Lower lobe of right lung (tissue), 2 donors: ENCODE measurements at regions not wholly inside any gene's neighbourhood (a gene's known extent, or its start where the extent isn't known, plus 50 kb on each side); places are given as distances from the start of the nearest gene placed in this dataset.

ENCODE experiments used
- ATAC-seq, 2 donors: fragments of 200-7000 bp; cut with Tn5 transposase; one replicate each; pipeline ENCODE4 v1.9.1; 2020 to 2022; ENCODE audit warnings: mild to moderate bottlenecking in 2 of 2, moderate library complexity in 2 of 2
- DNase-seq: peaks from one replicate; pipeline ENCODE4 v3.0.0-alpha.2; 2020
- H3K27ac ChIP-seq: fragments of 200-600 bp; one replicate; pipeline ENCODE4 v1.8.0; 2022
- H3K27me3 ChIP-seq: fragments of 200-600 bp; one replicate; pipeline ENCODE4 v1.8.0; 2022; ENCODE audit warnings: low read depth
- H3K36me3 ChIP-seq: fragments of 200-600 bp; one replicate; pipeline ENCODE4 v1.8.0; 2022; ENCODE audit warnings: mild to moderate bottlenecking
- H3K4me1 ChIP-seq: fragments of 200-600 bp; one replicate; pipeline ENCODE4 v1.8.0; 2022
- H3K4me3 ChIP-seq: fragments of 200-600 bp; one replicate; pipeline ENCODE4 v1.8.0; 2022; ENCODE audit warnings: mild to moderate bottlenecking
- H3K9me3 ChIP-seq: fragments of 200-600 bp; one replicate; pipeline ENCODE4 v1.8.0; 2022
- CTCF ChIP-seq: fragments of 200-600 bp; IDR thresholded peaks from one replicate; pipeline ENCODE4 v1.8.0; 2022; ENCODE audit warnings: antibody characterized with exemption, mild to moderate bottlenecking
- intact Hi-C: fragments of 100-400 bp; cut with DNase I; formaldehyde crosslinking; loops from one replicate; pipeline ENCODE4 v1.11.0; 2022
- donor health status: DM: no; HTN: yes; CAD: no; lungs with severe emphysema.

GRCh38 chr2:195118276-195118675 lies 538.8 kb upstream of the SLC39A10 start:
- H3K36me3 ChIP-seq, result no peaks in the 10 kb centered on the region

DNA sequence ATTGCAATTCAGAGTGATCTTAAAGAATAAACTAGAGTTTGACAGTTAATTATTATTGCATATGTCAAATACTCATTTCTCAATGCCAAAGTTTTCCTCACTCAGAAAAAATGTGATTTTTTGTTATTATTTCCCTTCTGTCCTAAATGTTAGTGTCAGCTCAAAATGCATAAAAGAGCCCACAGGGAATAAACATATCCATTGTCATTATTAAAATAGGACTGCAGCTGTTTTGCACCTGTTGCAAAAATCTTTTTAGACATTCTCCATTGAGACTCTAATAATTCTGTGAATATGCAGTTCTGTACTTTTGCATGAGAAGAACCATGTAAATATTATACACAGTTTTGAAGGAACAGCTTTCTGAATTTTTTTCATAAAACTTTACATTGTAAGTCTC lies 540.0 kb upstream of the SLC39A10 start:
- H3K27me3 ChIP-seq, result no peaks in the 10 kb centered on the region
- DNase-seq, result no peak
- H3K4me3 ChIP-seq, result no peak overlapping the region
- intact Hi-C loops, result no loop called here
- no peaks in the 10 kb centered on the region for H3K36me3 ChIP-seq
- ATAC-seq, result no peak
- H3K9me3 ChIP-seq, result no peaks in the 10 kb centered on the region
- no peak for TF ChIP-seq CTCF
- H3K4me1 ChIP-seq, result no peaks in the 10 kb centered on the region
- H3K27ac ChIP-seq, result no peak overlapping the region

More at GRCh38 chr2:195118276-195118675, 538.8 kb upstream of the SLC39A10 start:
- ATAC-seq (no peak), DNase-seq (no peak)
- no peaks in the 10 kb centered on the region for H3K9me3 ChIP-seq
- TF ChIP-seq CTCF, result no peak
- H3K27me3 ChIP-seq, result no peaks in the 10 kb centered on the region
- H3K27ac ChIP-seq, result no peak overlapping the region
- intact Hi-C loops, result no loop called here
- H3K4me1 ChIP-seq, result no peaks in the 10 kb centered on the region
- no peak overlapping the region for H3K4me3 ChIP-seq

DNA sequence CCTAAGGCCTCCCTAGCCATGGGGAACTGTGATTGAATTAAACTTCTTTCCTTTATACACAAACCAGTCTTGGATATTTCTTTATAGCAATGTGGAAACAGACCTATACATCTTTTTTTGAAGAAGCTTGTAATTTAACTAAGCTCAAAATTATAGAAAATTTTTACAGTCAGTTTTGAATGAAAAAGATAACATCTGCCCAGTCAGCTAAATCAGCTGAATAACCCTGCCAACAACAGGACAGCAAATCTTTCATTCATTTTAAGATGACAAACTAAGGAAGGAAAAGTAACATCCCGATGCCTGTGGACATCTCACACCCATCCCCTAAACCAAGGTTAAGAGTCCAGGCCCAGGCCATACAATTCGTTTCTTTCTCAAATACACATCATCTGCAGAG lies 541.3 kb upstream of the SLC39A10 start:
- ATAC-seq (no peak), DNase-seq (no peak)
- Histone ChIP-seq H3K4me3 (no peak overlapping the region), H3K36me3 (no peaks in the 10 kb centered on the region), H3K9me3 (no peaks in the 10 kb centered on the region), H3K4me1 (no peaks in the 10 kb centered on the region), H3K27me3 (no peaks in the 10 kb centered on the region), H3K27ac (no peak overlapping the region)
- intact Hi-C loops, result no loop called here
- no peak for TF ChIP-seq CTCF

- intact Hi-C loops, result no loop called here
- TF ChIP-seq CTCF, result no peak
- DNase-seq, result no peak
- Histone ChIP-seq H3K4me1 (no peaks in the 10 kb centered on the region), H3K9me3 (no peaks in the 10 kb centered on the region), H3K27me3 (no peaks in the 10 kb centered on the region), H3K36me3 (no peaks in the 10 kb centered on the region), H3K4me3 (no peak overlapping the region), H3K27ac (no peak overlapping the region)
- no peak for ATAC-seq
Observed at GRCh38 chr2:195108182-195108581, 548.8 kb upstream of the SLC39A10 start.

DNA sequence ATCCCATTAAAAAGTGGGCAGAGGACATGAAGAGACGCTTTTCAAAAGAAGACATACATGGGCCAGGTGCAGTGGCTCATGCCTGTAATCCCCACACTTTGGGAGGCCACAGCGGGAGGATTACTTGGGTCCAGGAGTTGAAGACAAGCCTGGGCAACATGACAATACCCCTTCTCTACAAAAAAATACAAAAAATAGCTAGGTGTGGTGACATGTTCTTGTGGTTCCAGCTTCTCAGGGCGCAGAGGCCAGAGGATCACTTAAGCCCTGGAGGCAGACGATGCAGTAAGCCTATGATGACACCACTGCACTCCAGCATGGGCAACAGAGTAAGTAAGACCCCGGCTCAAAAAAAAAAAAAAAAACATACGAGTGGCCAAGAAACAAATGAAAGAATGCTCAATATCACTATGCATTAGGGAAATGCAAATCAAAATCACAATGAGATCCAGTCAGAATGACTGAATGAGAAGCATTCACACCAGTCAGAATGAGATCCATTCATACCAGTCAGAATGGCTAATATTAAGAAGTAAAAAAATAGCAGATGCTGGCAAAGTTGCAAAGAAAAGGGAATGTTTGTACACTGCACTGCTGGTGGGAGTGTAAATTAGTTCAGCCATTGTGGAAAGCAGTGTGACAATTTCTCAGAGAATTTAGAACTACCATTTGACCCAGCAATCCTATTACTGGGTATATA lies 550.2 kb upstream of the SLC39A10 start:
- no peaks in the 10 kb centered on the region for H3K9me3 ChIP-seq
- H3K4me1 ChIP-seq, result no peaks in the 10 kb centered on the region
- no peak for DNase-seq
- no peak for TF ChIP-seq CTCF
- no peak overlapping the region for H3K4me3 ChIP-seq
- no peak for ATAC-seq
- no peaks in the 10 kb centered on the region for H3K27me3 ChIP-seq
- no peak overlapping the region for H3K27ac ChIP-seq
- intact Hi-C loops, result no loop called here
- H3K36me3 ChIP-seq, result no peaks in the 10 kb centered on the region
